HL-60 (cell line): ENCODE measurements at regions not wholly inside any gene's neighbourhood (a gene's known extent, or its start where the extent isn't known, plus 50 kb on each side); places are given as distances from the start of the nearest gene placed in this dataset.

Experiments
- DNase-seq, 2 experiments: peaks; one replicate each; pipeline ENCODE4 v3.0.0-alpha.2; 2010 to 2020; ENCODE audit warnings: low read depth in 1 of 2, low spot score in 1 of 2
- H3K27ac ChIP-seq: fragments of 250-450 bp; sonication (Bioruptor Pico); replicated peaks from 2 replicates; pipeline ENCODE4 v1.5.1; 2020; ENCODE audit warnings: mild to moderate bottlenecking, moderate library complexity
- H3K27me3 ChIP-seq: fragments of 250-450 bp; sonication (Bioruptor Pico); 2 replicates; pipeline ENCODE4 v1.5.1; 2021; ENCODE audit warnings: mild to moderate bottlenecking, moderate library complexity; ENCODE audit not compliant: insufficient read depth, poor library complexity, severe bottlenecking
- H3K4me3 ChIP-seq: replicated peaks from 2 replicates; pipeline ENCODE4 v1.5.1; 2011; ENCODE audit warnings: mild to moderate bottlenecking, control low read depth, low read length; ENCODE audit not compliant: insufficient read depth
- GABPA ChIP-seq: IDR thresholded peaks from 2 replicates; pipeline ENCODE4 v1.6.1; 2012; ENCODE audit warnings: low read depth
- POLR2AphosphoS5 ChIP-seq: IDR thresholded peaks from 2 replicates; pipeline ENCODE4 v1.6.1; 2012; ENCODE audit warnings: low read depth
- REST ChIP-seq: IDR thresholded peaks from 2 replicates; pipeline ENCODE4 v1.6.1; 2012; ENCODE audit warnings: low read depth; ENCODE audit not compliant: insufficient replicate concordance
- SPI1 ChIP-seq: IDR thresholded peaks from 2 replicates; pipeline ENCODE4 v1.6.1; 2012; ENCODE audit warnings: low read depth, mild to moderate bottlenecking, borderline replicate concordance

GRCh38 chr7:36775676-36776075 lies 51.4 kb upstream of the AOAH start:
- peak overlapping the region; percentile 63 for H3K27ac ChIP-seq
- no peak overlapping the region for H3K4me3 ChIP-seq
- TF ChIP-seq POLR2AphosphoS5 (no peak), SPI1 (peak; percentile 28; the same call in 1 of the 2 replicates), GABPA (no peak), REST (no peak)
- DNase-seq: peak; percentile 36 to 68
- no peaks in the 10 kb centered on the region for H3K27me3 ChIP-seq

GRCh38 chr7:36775061-36775620 lies 50.8 kb upstream of the AOAH start:
- no peak overlapping the region for H3K4me3 ChIP-seq
- H3K27ac ChIP-seq: peak overlapping the region; percentile 63
- no peaks in the 10 kb centered on the region for H3K27me3 ChIP-seq
- TF ChIP-seq GABPA (no peak), POLR2AphosphoS5 (no peak), SPI1 (no peak)
- peak; percentile 20 to 55 for DNase-seq
